ENCODE measurements at regions not wholly inside any gene's neighbourhood (a gene's known extent, or its start where the extent isn't known, plus 50 kb on each side); places are given as distances from the start of the nearest gene placed in this dataset.

- TF ChIP-seq EZH2 (IDR thresholded peaks at IDR 0.05; ENCODE audit: borderline replicate concordance, insufficient read depth, low read depth, low read length, poor library complexity, severe bottlenecking): no peak
- no peak for TF ChIP-seq CTCF (IDR thresholded peaks at IDR 0.05)
Measured at GRCh38 chr12:74145328-74145727, 392.3 kb upstream of the ATXN7L3B start.

All from B cell (primary cell).